GM12891 (cell line): ENCODE measurements at regions not wholly inside any gene's neighbourhood (a gene's known extent, or its start where the extent isn't known, plus 50 kb on each side); places are given as distances from the start of the nearest gene placed in this dataset.

Experiments
- DNase-seq: peaks from one replicate; pipeline ENCODE4 v3.0.0; 2011; ENCODE audit warnings: low spot score; ENCODE audit not compliant: insufficient read length
- FAIRE-seq: peaks from 2 replicates; lab custom pipeline; 2011; peaks lifted over from hg19 to GRCh38; lab: Jason Lieb, UNC
- PAX5 ChIP-seq: IDR thresholded peaks from 2 replicates; pipeline ENCODE4 v1.6.1; 2011; ENCODE audit warnings: low read length, moderate library complexity, mild to moderate bottlenecking; ENCODE audit not compliant: insufficient read depth, severe bottlenecking
- POLR2A ChIP-seq: IDR thresholded peaks from 2 replicates; pipeline ENCODE4 v1.6.1; 2011; ENCODE audit warnings: low read depth, low read length, control low read depth
- POLR2AphosphoS5 ChIP-seq: IDR thresholded peaks from 2 replicates; pipeline ENCODE4 v1.6.1; 2011; ENCODE audit warnings: low read depth, low read length, control low read depth
- POU2F2 ChIP-seq: IDR thresholded peaks from 2 replicates; pipeline ENCODE4 v1.6.1; 2011; ENCODE audit warnings: low read depth, mild to moderate bottlenecking, control low read depth, low read length, moderate library complexity
- SPI1 ChIP-seq: IDR thresholded peaks from 2 replicates; pipeline ENCODE4 v1.6.1; 2011; ENCODE audit warnings: low read depth, low read length, control low read depth
- TAF1 ChIP-seq: IDR thresholded peaks from 2 replicates; pipeline ENCODE4 v1.6.1; 2011; ENCODE audit warnings: low read depth, low read length, control low read depth

DNA sequence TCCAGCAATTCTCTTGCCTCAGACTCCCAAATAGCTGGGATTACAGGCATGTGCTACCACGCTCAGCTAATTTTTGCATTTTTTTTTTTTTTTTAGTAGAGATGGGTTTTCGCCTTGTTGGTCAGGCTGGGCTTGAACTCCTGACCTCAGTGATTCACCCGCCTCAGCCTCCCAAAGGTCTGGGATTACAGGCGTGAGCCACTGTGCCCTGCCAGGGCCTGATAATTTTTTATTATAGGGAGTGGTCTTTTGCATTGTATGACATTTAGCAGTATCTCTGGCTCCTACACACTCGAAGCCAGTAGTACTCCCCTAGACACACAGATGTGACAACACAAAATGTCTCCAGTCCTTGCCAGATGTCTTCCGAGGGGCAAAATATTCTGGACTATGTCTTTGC lies 124.0 kb downstream of the DKK1 start:
- FAIRE-seq (no peak), DNase-seq (no peak)
- TF ChIP-seq POLR2AphosphoS5 (no peak), POU2F2 (no peak), POLR2A (no peak), PAX5 (no peak)

DNA sequence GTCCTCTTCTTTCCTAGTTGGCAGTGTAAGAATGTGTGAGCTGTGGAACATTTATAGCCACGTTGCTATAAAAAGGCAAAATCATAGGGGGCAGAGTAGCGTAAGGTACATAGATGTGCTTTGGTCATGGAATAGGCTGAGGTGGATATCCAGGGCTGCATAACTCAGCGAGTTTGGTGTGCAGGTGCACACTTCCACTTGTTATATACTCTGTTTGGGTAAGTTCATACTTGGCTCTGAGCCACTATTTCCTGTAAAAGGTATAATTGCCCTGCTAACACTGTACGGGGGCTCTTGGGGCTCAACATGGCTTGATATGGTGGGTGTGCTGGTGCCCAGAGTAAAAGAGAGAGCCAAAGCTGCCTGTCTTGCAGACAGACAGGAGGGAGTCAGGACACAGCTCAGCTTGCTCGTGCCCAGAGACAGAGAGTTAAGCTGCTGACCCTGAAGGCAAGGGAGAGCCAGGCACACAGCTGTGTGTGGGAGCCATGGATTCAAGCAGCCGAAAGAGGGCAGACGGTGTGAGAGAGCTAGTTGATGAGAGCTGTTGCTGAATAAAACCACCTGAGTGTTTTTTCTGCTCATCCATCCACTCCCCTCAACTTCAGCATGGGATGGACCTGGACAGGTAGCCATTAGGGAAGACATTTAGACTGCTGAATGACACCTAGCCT lies 126.7 kb downstream of the DKK1 start:
- no peak for FAIRE-seq
- DNase-seq, result no peak
- TF ChIP-seq POLR2AphosphoS5 (no peak), SPI1 (no peak), POLR2A (no peak), TAF1 (no peak), PAX5 (no peak), POU2F2 (no peak)

DNA sequence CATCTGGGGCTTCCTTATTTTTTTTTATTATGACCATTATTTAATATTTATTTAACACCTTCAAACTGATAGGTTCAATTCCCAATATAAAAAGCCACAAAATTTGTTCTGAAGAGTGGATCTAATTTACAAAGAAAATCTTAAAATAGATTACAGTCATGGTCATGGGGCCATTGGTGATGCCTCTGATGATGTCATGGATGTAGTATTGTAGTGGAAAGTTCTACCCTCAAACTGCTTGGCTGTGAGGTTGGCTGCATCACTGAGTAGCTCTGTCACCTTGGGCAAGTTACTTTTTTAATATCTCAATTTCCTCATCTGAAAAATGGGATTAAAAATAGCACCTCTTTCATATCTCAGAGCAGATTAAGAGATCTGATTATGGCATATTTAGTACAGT lies 128.5 kb downstream of the DKK1 start:
- DNase-seq (no peak), FAIRE-seq (no peak)
- TF ChIP-seq POLR2AphosphoS5, result no peak
- no peak for TF ChIP-seq POLR2A
- no peak for TF ChIP-seq SPI1
- no peak for TF ChIP-seq TAF1
- no peak for TF ChIP-seq PAX5
- no peak for TF ChIP-seq POU2F2

DNA sequence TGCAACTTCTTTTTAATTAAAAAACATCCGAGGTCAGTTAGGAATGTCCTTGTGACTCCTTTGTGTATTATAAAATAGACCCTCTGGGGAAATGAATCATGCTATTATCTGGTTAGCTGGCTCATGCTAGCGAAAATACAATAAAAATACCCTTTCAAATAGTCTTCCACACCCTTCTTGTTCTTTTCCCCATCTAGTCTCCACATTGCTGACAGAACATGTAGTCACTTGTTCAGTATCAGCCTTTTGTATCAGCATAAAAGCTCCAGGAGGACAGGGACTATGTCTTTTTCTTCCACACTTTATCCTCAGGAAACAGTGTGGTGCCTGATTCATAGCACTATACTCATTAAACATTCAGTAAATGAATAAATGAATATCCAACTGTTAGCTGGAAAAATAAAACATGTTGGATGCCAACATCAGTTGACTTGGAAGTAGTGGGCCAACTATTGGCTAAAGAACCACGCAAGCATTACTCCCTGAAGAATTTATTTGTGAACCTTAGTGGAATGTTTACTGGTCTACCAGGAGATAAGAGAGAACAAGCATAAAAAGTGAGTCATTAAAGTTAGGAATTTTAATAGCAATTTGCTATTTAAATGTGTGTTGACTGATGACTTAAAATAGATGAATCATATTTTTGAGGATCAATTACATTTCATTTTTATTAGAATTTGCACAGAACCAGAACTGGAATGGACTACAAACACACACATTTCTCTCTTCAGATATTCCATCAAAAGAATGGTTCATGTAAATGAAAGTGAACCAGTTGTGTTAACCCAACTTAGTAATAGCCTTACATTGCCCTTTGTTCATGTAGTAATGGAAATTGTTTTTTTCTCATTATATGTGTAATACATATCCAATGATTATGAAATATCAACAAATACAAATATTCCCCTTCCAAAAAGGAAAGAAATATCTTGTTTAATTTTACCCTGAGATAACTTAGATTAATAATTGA lies 129.6 kb downstream of the DKK1 start:
- FAIRE-seq (no peak), DNase-seq (no peak)
- TF ChIP-seq PAX5 (no peak), TAF1 (no peak), SPI1 (no peak), POU2F2 (no peak), POLR2A (no peak), POLR2AphosphoS5 (no peak)

DNA sequence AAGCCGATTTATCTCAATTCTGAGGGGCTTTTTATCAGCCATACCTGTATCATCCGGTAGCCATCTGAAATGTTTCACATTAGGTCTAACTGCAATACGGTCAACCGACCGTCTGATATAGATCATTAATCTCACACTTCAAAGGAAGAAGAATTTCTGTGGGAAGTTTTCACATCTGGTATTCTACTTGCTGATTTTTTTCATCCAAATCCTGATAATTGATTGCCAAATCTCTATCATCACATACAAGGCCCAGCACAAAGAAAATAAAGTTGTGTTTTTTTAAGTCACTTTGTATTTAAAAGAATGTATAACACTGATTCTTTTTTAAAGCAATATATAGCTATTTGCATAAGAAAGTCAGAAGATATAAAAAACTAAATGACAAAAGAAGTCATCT lies 132.3 kb downstream of the DKK1 start:
- TF ChIP-seq TAF1 (no peak), POLR2A (no peak), SPI1 (no peak), PAX5 (no peak), POLR2AphosphoS5 (no peak), POU2F2 (no peak)
- DNase-seq, result no peak
- no peak for FAIRE-seq

DNA sequence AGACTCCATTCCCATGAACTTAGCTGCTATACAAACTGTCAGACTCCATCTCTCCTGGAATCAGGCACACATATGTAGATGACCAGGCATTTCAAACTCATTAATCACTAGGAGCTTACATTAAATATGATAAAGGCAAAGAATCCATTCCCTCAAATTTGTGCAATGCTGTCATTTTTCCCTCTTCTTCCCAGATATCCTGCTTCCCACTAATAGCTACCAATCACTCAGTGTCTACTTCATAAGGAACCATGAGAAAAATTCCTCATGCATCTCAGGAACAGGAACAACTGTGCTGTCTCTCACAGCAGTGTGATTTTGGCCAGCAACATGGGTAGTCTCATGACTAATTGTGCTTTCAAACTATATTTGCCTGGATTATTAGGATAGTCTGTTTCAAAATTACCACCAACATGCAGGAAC lies 133.9 kb downstream of the DKK1 start:
- TF ChIP-seq SPI1 (no peak), POLR2AphosphoS5 (no peak), TAF1 (no peak), PAX5 (no peak), POU2F2 (no peak), POLR2A (no peak)
- DNase-seq (no peak), FAIRE-seq (no peak)

DNA sequence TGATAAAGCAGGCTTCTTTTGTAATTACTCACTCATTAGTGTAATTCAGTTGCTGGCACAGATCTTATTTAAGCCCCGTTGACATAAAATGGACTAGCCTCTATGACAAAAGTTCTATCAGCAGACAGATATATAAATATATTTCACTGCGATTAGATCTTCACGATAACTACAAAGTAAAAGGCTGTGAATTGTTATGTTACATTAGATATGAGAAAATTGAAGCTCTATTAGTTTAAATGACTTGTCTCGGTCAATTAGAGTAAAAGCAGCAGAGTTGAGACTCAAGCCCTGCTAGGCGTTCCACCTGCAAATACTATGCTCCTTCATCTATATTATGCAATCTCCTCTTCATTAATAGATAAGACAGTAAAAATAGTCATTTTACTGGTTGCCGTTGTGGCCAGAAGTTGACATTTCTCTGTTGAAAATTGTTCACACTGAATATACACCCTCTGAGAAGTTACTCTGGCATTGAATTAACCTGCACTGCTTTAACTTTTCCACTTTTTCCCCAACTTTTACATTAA lies 136.7 kb downstream of the DKK1 start:
- no peak for TF ChIP-seq POLR2AphosphoS5
- no peak for TF ChIP-seq POU2F2
- no peak for TF ChIP-seq PAX5
- TF ChIP-seq POLR2A, result no peak
- no peak for TF ChIP-seq TAF1
- no peak for TF ChIP-seq SPI1
- FAIRE-seq, result no peak
- no peak for DNase-seq

DNA sequence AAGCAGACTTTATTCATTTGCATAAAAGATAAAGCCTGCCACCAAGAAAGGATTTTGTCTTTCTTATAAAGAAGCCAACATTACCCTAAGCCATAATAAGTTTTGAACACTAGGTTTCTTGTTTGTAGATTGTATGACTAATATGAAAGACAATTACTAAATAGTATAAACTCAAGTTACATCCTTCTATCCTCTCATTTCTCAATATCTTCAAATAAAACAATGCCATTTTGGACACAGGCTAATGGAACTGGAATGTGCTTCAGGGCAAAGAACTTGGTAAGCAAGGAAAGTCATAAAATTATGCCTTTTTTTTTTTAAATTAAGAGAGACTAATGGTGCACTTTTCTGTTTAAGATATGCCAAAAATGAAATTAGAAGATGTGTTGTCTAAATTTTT lies 137.7 kb downstream of the DKK1 start:
- DNase-seq, result no peak
- TF ChIP-seq POU2F2 (no peak), POLR2A (no peak), TAF1 (no peak), PAX5 (no peak), SPI1 (no peak), POLR2AphosphoS5 (no peak)
- FAIRE-seq, result no peak

DNA sequence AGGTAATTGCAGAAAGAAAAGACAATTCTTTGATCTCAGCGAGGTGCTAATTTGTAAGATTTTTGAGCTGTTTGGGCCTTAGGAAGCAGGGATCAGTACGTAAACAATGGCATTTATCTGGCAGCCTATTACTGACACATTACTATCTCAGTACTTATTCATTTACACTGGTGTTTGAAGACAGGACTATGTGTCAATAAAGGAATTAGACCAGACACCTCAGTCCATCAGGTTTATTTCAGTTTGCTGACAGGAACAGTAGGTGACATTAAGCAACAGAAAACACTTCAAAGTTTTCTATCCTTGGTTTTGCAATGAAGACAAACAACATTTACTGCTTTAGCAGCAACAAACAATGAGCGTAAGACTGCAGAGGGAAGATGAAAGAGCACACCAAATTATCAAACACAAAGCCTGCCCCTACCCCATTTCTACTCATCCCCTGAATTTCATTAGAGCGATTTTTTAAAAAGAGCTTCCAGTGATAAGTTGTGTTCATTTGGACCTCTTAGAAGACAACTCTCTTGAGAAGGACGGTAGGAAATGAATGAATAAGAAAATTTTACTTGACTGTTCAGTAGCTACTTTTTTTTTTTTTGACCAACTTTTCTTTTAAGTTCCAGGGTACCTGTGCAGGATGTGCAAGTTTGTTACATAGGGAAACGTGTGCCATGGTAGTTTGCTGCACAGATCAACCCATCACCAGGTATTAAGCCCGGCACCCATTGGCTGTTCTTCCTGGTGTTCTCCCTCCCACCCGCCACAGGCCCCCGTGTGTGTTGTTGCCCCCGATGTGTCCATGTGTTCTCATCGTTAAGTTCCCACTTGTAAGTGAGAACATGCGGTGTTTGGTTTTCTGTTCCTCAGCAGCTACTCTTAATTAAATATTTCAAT lies 138.8 kb downstream of the DKK1 start:
- TF ChIP-seq PAX5 (no peak), TAF1 (no peak), POU2F2 (no peak), POLR2A (no peak)
- DNase-seq, result no peak
- no peak for FAIRE-seq
